ENCODE measurements at regions not wholly inside any gene's neighbourhood (a gene's known extent, or its start where the extent isn't known, plus 50 kb on each side); places are given as distances from the start of the nearest gene placed in this dataset.

DNA sequence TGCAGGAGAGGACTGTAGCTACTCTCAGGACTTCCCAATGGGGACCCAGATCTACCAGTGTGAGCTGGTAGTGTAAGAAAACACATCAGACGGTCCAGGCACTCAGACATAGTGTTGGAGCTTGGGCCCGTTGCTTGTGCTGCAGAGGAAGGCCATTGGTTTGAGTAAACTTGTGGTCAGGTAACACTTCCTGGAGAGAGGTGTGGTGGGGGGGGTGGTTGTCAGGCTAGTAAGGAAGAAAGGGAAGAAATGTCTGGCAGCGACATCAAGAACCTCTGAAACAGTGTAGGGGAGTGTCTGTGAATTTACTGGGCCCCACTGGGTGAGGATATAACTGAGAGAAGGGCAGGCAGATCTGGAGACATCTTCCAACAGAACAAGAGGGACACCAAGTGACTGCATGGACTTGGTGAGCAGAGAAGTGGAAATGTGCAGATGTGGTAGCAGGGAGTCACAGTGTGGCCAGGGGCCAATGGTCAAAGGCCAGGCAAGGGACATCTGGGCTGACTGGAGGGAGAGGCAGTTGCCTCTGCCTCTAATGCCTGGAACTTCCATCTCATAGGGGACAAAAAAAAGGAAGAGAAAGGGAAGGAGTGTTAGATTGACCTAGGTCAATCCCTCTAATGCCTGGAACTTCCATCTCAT lies 63.7 kb upstream of the MRPS22 start:
- Histone ChIP-seq H4K20me1 (ENCODE audit: insufficient read depth, low read length) (no peaks in the 10 kb centered on the region), H3K27me3 (ENCODE audit: insufficient read depth, low read length) (no peaks in the 10 kb centered on the region; the same call in 1 of the 2 replicates), H3F3A (ENCODE audit: insufficient read depth, low read length) (no peaks in the 10 kb centered on the region), H2AFZ (ENCODE audit: low read length) (no peak overlapping the region), H3K4me3 (ENCODE audit: low read depth, low read length, poor library complexity, severe bottlenecking) (no peak overlapping the region), H3K27ac (ENCODE audit: low read depth, low read length, poor library complexity, severe bottlenecking) (no peak overlapping the region), H3K9me2 (ENCODE audit: low read depth, low read length) (no peaks in the 10 kb centered on the region), H3K79me2 (ENCODE audit: insufficient read depth, low read length) (no peaks in the 10 kb centered on the region), H3K9ac (ENCODE audit: low read length) (no peak overlapping the region), H3K9me3 (ENCODE audit: low read length) (no peaks in the 10 kb centered on the region), H3K36me3 (ENCODE audit: insufficient read depth, low read length) (no peaks in the 10 kb centered on the region), H3K4me1 (ENCODE audit: insufficient read depth, low read length, severe bottlenecking) (no peaks in the 10 kb centered on the region), H3K4me2 (ENCODE audit: low read length) (no peak overlapping the region)
- TF ChIP-seq CTCF (IDR thresholded peaks at IDR 0.05; ENCODE audit: low read length): no peak
- TF ChIP-seq EZH2 (IDR thresholded peaks at IDR 0.05; ENCODE audit: borderline replicate concordance, low read length): no peak

GRCh38 chr3:139281096-139281495 lies 62.7 kb upstream of the MRPS22 start:
- no peak overlapping the region for H3K4me2 ChIP-seq (ENCODE audit: low read length)
- no peaks in the 10 kb centered on the region for H3K36me3 ChIP-seq (ENCODE audit: insufficient read depth, low read length)
- H3K9me3 ChIP-seq (ENCODE audit: low read length): no peaks in the 10 kb centered on the region
- H3K79me2 ChIP-seq (ENCODE audit: insufficient read depth, low read length): no peaks in the 10 kb centered on the region
- TF ChIP-seq CTCF (IDR thresholded peaks at IDR 0.05; ENCODE audit: low read length) (no peak), EZH2 (IDR thresholded peaks at IDR 0.05; ENCODE audit: borderline replicate concordance, low read length) (no peak)
- H3K9me2 ChIP-seq (ENCODE audit: low read depth, low read length): no peaks in the 10 kb centered on the region
- no peak overlapping the region for H2AFZ ChIP-seq (ENCODE audit: low read length)
- H3K9ac ChIP-seq (ENCODE audit: low read length): no peak overlapping the region
- H3K4me3 ChIP-seq (ENCODE audit: low read depth, low read length, poor library complexity, severe bottlenecking): no peak overlapping the region
- H4K20me1 ChIP-seq (ENCODE audit: insufficient read depth, low read length): no peaks in the 10 kb centered on the region
- H3K4me1 ChIP-seq (ENCODE audit: insufficient read depth, low read length, severe bottlenecking): no peaks in the 10 kb centered on the region
- H3K27ac ChIP-seq (ENCODE audit: low read depth, low read length, poor library complexity, severe bottlenecking): no peak overlapping the region
- H3K27me3 ChIP-seq (ENCODE audit: insufficient read depth, low read length): no peaks in the 10 kb centered on the region; the same call in 1 of the 2 replicates
- H3F3A ChIP-seq (ENCODE audit: insufficient read depth, low read length): no peaks in the 10 kb centered on the region

- Histone ChIP-seq H3K9me2 (ENCODE audit: low read depth, low read length) (no peaks in the 10 kb centered on the region), H3K9ac (ENCODE audit: low read length) (no peak overlapping the region), H3K4me2 (ENCODE audit: low read length) (no peak overlapping the region), H4K20me1 (ENCODE audit: insufficient read depth, low read length) (no peaks in the 10 kb centered on the region), H3K4me3 (ENCODE audit: low read depth, low read length, poor library complexity, severe bottlenecking) (no peak overlapping the region), H3K79me2 (ENCODE audit: insufficient read depth, low read length) (no peaks in the 10 kb centered on the region), H3K4me1 (ENCODE audit: insufficient read depth, low read length, severe bottlenecking) (no peaks in the 10 kb centered on the region), H3K36me3 (ENCODE audit: insufficient read depth, low read length) (no peaks in the 10 kb centered on the region), H3K27me3 (ENCODE audit: insufficient read depth, low read length) (no peaks in the 10 kb centered on the region; the same call in 1 of the 2 replicates), H3K27ac (ENCODE audit: low read depth, low read length, poor library complexity, severe bottlenecking) (no peak overlapping the region), H3F3A (ENCODE audit: insufficient read depth, low read length) (no peaks in the 10 kb centered on the region), H2AFZ (ENCODE audit: low read length) (no peak overlapping the region), H3K9me3 (ENCODE audit: low read length) (no peaks in the 10 kb centered on the region)
- TF ChIP-seq CTCF (IDR thresholded peaks at IDR 0.05; ENCODE audit: low read length) (no peak), EZH2 (IDR thresholded peaks at IDR 0.05; ENCODE audit: borderline replicate concordance, low read length) (no peak)
Measured at GRCh38 chr3:139281522-139282196, 62.2 kb upstream of the MRPS22 start.
